Stimulated activated CD4-positive, alpha-beta T cell treated with anti-CD3 and anti-CD28 coated beads, Interleukin-12 subunit alpha, Interleukin-12 subunit beta, amount 100 ng/mL, for 4 hours (primary cell): ENCODE measurements at regions not wholly inside any gene's neighbourhood (a gene's known extent, or its start where the extent isn't known, plus 50 kb on each side); places are given as distances from the start of the nearest gene placed in this dataset.
"Not testable (repeated sequence)": the region's sequence is repeated elsewhere in the genome, so short reads cannot be mapped to it uniquely, and the experiment has no call there.

Experiments used
- DNase-seq: peaks from one replicate; pipeline ENCODE4 v3.0.0-alpha.2; 2020

DNA sequence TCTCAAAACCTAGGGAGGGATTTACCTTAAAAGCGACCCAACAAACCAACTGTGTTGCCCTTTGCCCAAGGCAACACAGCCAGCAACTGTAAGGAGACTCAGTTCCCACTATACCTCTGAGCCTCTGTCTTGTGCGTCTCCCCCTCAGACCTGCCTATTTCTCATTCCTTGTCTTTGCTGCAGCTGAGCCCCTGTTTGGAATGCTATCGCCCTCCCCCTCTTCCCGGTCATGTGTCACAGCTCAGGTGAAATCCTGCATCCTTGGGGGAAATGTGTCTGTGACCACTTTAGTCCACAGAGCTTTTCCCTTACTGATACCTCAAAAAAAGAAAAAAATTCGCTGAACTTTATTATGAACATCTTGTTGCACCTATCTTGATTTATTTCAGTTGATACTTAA, 52.0 kb upstream of the LRIG1 start:
- no peak for DNase-seq

GRCh38 chr3:66553441-66554113, 52.8 kb upstream of the LRIG1 start:
- no peak for DNase-seq

- no peak for DNase-seq
Measured at GRCh38 chr3:66554178-66554577, 53.4 kb upstream of the LRIG1 start.

DNA sequence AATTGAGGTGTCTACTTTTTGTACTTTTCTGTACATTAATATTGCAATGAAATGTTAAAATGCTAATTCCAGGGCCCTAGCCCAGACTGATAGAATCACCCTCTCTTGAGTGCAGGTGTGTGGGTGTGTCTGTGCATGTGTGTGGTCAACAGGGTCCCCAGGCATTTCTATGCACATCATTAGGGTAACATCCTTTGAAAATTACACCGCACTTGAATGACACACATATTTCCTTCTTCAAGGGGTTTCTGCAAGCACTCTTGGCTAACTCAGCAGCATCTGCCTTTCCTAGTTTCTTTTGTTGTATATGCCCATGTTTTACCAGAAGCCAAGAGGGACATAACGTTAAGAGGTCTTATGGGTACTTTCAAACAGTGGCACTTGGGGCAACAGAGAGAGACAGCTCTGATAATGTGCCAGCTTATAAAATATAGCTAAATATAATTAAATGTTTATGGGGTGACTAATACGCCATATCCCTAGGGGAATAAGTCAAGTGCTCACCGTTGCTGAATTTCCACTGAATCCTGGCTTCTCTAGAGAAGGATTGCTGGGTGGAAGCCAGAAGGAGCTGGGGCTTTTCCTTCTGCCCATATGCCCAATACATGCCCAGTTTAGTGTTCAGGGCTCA, 54.5 kb upstream of the LRIG1 start:
- no peak for DNase-seq

- DNase-seq: no peak
Measured at GRCh38 chr3:66557170-66557569, 56.3 kb upstream of the LRIG1 start.

DNA sequence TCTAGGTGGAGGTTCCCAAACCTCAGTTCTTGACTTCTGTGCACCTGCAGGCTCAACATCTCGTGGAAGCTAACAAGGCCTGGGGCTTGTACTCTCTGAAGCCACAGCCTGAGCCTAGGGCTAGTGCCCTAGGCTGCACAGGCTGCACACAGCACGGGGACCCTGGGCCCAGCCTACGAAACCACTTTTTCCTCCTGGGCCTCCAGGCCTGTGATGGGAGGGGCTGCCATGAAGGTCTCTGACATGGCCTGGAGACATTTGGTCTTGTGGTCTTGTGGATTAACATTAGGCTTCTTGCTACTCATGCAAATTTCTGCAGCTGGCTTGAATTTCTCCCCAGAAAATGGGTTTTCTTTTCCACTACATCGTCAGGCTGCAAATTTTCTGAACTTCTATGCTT, 59.1 kb upstream of the LRIG1 start:
- DNase-seq: not testable (repeated sequence)

DNA sequence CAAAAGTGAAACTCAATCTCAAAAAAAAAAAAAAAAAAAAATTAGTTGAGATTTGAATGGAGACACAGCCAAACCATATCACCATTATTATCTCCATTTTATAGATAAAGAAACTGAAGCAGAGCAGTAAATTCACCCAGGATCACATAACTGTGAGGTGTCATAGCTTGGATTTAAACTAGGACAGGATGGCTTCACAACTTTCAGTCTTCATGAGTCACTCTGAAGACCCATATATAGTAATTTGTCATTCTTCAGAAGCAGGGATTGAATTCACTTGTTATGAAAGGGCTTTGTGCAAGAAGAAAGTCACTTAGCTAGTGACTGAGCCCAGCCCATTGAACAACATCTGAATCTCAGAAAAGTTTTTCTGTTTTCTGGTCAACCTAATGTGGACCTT, 60.5 kb upstream of the LRIG1 start:
- no peak for DNase-seq

DNA sequence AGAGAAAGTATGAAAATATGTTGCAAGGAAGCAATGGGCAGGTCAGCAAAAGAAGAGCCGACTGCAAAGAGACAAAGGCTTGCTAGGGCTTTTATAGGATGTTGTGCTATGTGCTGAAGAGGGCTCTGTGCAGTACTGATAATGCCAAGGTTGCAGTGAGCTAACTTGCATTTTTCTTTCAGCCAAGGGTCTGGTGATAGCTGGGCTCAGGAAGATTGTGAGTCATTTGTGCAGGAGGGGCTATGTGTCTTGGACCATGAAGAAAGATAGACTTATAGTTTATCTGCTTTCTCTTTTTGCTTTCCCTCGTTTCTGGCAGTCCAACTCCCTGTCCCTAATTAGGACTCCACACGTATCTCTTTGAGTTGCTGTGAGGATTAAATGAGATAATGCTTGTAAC, 64.5 kb upstream of the LRIG1 start:
- no peak for DNase-seq

GRCh38 chr3:66567077-66567476, 66.3 kb upstream of the LRIG1 start:
- no peak for DNase-seq

GRCh38 chr3:66572090-66572675, 71.4 kb upstream of the LRIG1 start:
- no peak for DNase-seq

GRCh38 chr3:66572938-66573710, 72.3 kb upstream of the LRIG1 start:
- no peak for DNase-seq

DNA sequence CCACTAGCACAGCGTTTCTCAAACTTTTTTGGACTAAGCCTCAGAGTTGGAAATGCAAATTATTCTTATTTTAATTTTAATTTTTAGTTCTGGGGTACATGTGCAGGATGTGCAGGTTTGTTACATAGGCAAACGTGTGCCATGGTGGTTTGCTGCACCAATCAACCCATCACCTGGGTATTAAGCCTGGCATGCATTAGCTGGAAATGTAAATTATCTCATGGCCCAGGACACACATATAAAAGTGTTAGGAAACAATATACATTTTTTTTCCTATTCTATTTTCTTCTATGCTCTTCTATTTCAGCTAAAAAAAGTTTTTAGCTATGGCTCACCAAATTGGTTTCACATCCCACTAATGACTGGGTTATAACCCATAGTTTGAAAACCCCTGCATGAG, 73.3 kb upstream of the LRIG1 start:
- DNase-seq: no peak

- no peak for DNase-seq
Measured at GRCh38 chr3:66577426-66578203, 76.8 kb upstream of the LRIG1 start.

GRCh38 chr3:66581256-66581655, 80.4 kb upstream of the LRIG1 start:
- no peak for DNase-seq

GRCh38 chr3:66582721-66583423, 82.0 kb upstream of the LRIG1 start:
- DNase-seq: peak; percentile 6

DNA sequence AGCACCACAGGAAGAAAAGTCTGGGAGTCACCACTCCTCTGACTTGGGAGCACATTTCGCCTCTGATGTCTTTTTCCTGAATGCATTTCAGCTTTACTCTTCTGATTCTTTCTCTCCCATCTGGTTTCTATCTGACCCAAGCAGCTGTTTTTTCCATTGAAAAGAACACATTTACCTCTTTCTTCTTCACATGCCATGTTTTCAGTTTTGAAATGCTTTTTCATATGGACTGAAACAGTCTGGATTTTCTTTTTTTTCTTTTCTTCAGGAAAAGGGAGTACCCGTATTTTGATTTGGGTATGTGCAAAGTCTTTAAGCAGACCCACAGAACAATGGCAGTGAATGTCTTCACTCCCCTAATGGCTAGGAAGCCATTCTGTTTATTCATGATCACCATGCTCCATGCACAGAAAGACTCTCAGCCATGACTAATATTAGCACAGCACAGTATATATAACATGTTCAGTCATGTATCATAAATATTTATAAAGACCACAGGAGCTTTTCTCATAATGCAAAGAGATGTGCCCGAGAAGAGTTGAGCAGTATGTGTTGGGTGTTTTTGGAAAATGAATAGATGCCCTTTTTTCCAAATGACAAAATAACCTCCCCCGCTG, 82.7 kb upstream of the LRIG1 start:
- no peak for DNase-seq

DNA sequence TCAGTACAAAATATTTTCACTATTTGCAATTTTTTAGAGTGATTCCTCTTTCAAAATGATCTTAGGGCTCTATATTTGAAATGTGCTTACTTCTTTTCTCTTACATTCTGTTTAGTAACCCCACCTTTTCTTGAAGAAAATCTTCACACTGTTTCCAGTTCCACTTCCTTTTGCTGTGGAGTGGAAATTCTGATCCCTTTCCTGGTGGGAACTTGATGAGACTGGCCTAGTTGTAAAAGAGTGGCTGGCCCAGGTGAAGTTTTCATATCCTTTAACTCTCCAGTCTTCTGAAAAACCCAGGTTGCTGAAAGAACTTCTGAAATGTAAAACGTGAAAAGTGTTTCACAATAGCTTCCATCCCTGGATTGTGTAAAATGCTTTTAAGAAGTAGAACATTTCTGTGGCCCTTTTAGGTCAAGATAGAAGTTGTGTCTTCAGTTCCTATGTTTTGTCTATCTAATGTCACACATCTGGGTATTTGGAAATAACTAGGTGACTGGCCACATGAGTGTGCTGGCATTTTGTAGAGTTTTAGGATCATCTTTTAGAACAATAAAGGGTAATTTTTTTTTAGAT, 84.8 kb upstream of the LRIG1 start:
- DNase-seq: no peak

DNA sequence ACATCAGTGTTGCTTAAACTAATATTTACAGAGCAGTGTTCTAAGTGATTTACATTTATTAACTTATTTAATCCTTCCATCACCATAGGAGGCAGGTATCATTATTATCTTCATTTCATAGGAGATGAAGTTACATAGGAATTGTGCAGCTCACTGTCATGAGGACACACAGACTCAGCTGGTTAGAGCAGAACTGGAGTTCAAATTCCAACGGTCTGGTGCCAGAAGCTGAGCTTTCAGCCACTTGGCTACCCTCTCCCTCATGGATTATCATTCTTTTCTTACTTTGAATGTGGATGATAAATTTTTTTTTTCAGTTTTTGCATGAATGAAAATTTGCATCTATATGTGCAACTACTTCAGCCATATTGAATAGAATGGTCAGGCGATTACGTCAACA, 86.0 kb upstream of the LRIG1 start:
- DNase-seq: no peak

GRCh38 chr3:66588340-66588847, 87.6 kb upstream of the LRIG1 start:
- no peak for DNase-seq

DNA sequence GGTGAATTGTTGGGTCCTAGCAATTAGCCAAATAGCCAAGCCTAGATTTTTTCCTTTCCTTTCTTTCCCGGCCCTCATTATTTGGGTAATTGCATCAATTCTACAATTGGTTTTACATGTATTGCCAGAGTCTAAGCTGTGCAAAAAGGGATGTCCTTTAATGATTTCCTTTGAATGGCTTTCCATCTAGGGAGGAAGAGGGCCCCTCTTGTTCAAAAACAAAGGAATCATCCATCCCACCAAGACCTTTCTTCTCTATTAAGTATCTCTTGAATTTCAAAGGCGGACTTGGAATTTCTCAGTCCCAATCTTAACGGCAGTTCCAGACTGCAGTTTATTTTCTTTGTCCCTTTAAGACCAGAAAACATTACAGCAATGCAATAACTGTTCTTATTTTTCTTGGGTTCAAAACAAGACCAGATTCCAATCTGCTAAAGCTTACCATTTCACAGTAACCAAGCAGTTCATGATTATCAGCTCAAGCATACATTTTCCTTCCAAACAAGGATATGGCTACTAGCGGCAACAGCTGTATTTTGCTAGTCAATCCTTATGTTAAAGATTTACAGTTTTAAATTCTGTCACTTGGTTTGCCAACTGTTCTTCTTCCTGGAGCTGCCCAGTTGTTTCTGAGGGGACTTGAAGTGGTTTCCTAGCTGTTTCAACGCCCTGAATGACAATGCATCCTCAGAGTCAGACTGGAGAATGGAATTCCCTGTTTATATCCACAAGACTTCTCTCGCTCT, 91.4 kb upstream of the LRIG1 start:
- DNase-seq: no peak
